Upper lobe of right lung (tissue), 1 donor: ENCODE measurements at regions not wholly inside any gene's neighbourhood (a gene's known extent, or its start where the extent isn't known, plus 50 kb on each side); places are given as distances from the start of the nearest gene placed in this dataset.
"Not testable (repeated sequence)": the region's sequence is repeated elsewhere in the genome, so short reads cannot be mapped to it uniquely, and the experiment has no call there.

Source experiments
- ATAC-seq: fragments of 200-7000 bp; cut with Tn5 transposase; one replicate; pipeline ENCODE4 v1.9.1; 2020; ENCODE audit warnings: mild to moderate bottlenecking, moderate library complexity
- DNase-seq: peaks from one replicate; pipeline ENCODE4 v3.0.0-alpha.2; 2020
- H3K27ac ChIP-seq: fragments of 200-600 bp; one replicate; pipeline ENCODE4 v1.8.0; 2022
- H3K27me3 ChIP-seq: fragments of 200-600 bp; one replicate; pipeline ENCODE4 v1.8.0; 2022; ENCODE audit warnings: mild to moderate bottlenecking
- H3K36me3 ChIP-seq: fragments of 200-600 bp; one replicate; pipeline ENCODE4 v1.8.0; 2022
- H3K4me1 ChIP-seq: fragments of 200-600 bp; one replicate; pipeline ENCODE4 v1.8.0; 2022
- H3K4me3 ChIP-seq: fragments of 200-600 bp; one replicate; pipeline ENCODE4 v1.8.0; 2022; ENCODE audit warnings: mild to moderate bottlenecking
- H3K9me3 ChIP-seq: fragments of 200-600 bp; one replicate; pipeline ENCODE4 v1.8.0; 2022
- intact Hi-C: fragments of 100-400 bp; cut with DNase I; formaldehyde crosslinking; loops from one replicate; pipeline ENCODE4 v1.11.0; 2022
- TF ChIP-seq, protein P1 (sequence below): fragments of 200-600 bp; IDR thresholded peaks from one replicate; pipeline ENCODE4 v1.8.0; 2022; ENCODE audit warnings: antibody characterized with exemption
- donor health status: DM: no; HTN: yes; CAD: no; lungs with severe emphysema.

DNA sequence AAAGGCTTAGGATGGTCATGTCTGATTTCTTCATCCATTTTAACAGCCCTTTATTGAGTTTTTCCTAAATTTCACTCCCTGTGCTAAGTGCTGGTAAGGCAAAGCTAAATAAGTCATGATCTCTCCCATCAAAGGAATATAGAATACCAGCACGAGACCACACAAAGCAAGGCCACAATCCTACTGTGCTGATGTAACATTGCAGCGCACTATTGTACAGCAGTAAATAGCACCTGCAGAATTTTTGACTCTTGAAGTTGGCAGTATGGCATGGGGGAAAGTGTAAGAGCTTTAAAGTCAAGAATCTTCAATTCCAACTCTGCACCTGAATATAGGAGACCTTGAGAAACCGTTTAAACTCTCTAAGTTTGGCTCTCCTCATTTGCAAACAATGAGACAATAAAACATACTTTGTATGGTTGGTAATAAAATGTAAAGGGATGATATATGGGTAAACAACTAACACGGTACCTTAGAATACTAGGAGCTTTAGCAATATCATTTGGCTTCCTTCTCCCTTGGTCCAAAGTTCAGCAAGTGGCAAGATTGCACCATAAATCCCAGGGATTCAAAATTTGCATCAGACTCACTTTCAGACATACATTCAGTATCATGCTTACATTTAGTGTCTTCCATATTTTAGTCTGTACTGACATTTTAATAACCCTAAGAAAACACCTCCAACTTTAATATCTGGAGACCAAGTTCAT lies 132.9 kb upstream of the PRDX6 start:
- H3K27ac ChIP-seq: no peak overlapping the region
- TF ChIP-seq, protein P1, sequence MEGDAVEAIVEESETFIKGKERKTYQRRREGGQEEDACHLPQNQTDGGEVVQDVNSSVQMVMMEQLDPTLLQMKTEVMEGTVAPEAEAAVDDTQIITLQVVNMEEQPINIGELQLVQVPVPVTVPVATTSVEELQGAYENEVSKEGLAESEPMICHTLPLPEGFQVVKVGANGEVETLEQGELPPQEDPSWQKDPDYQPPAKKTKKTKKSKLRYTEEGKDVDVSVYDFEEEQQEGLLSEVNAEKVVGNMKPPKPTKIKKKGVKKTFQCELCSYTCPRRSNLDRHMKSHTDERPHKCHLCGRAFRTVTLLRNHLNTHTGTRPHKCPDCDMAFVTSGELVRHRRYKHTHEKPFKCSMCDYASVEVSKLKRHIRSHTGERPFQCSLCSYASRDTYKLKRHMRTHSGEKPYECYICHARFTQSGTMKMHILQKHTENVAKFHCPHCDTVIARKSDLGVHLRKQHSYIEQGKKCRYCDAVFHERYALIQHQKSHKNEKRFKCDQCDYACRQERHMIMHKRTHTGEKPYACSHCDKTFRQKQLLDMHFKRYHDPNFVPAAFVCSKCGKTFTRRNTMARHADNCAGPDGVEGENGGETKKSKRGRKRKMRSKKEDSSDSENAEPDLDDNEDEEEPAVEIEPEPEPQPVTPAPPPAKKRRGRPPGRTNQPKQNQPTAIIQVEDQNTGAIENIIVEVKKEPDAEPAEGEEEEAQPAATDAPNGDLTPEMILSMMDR: no peak
- ATAC-seq (no peak), DNase-seq (no peak)
- H3K4me3 ChIP-seq: no peak overlapping the region
- H3K27me3 ChIP-seq: no peaks in the 10 kb centered on the region
- H3K36me3 ChIP-seq: no peaks in the 10 kb centered on the region
- H3K4me1 ChIP-seq: no peaks in the 10 kb centered on the region
- intact Hi-C loops: no loop called here
- H3K9me3 ChIP-seq: no peaks in the 10 kb centered on the region

GRCh38 chr1:173347282-173347818 lies 129.8 kb upstream of the PRDX6 start:
- intact Hi-C loops: no loop called here
- H3K4me1 ChIP-seq: no peaks in the 10 kb centered on the region
- no peak overlapping the region for H3K4me3 ChIP-seq
- no peak overlapping the region for H3K27ac ChIP-seq
- no peaks in the 10 kb centered on the region for H3K27me3 ChIP-seq
- DNase-seq (no peak), ATAC-seq (no peak)
- TF ChIP-seq, protein P1: no peak
- no peaks in the 10 kb centered on the region for H3K9me3 ChIP-seq
- no peaks in the 10 kb centered on the region for H3K36me3 ChIP-seq

DNA sequence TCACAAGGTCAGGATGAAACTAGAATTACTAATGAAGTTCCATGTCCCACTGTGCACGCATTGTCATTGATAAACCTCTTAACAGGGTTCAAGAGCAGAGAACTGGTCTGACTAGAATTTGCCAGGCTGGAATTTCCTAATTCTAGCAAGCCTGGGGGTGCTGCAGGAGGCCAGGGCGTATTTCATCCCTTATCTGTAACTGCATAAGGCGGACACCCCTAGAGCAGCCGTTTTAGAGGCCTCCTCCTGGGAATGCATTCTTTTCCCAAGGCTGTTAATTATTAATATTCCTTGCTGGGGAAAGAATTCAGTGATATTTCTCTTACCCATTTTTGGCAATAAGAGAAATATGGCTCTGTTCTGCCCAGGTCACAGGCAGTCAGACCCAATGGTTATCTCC lies 124.5 kb upstream of the PRDX6 start:
- H3K4me1 ChIP-seq, intact Hi-C loops, H3K36me3 ChIP-seq, ATAC-seq, H3K9me3 ChIP-seq, H3K27ac ChIP-seq, H3K4me3 ChIP-seq, H3K27me3 ChIP-seq, DNase-seq: not testable (repeated sequence)

- Histone ChIP-seq H3K9me3 (no peaks in the 10 kb centered on the region), H3K4me1 (no peaks in the 10 kb centered on the region), H3K4me3 (no peak overlapping the region), H3K27me3 (no peaks in the 10 kb centered on the region), H3K27ac (no peak overlapping the region), H3K36me3 (no peaks in the 10 kb centered on the region)
- TF ChIP-seq, protein P1: no peak
- intact Hi-C loops: no loop called here
- ATAC-seq: no peak
- no peak for DNase-seq
These were observed 123.8 kb upstream of the PRDX6 start for GRCh38 chr1:173353350-173353749.

DNA sequence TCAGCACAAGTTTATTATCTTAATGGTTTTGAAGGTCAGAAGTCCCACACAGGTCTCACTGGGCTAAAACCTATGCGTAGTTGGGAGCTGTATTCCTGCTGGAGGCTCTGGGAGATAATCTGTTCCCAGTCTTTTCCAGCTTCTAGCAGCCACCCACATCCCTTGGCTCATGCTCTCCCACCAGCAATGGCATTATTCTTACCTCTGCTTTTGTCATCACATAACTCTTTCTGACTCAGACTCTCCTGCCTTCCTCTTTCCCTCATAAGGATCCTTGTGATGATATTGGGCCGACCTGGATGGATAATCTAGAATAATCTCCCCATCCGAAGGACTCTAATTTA lies 122.2 kb upstream of the PRDX6 start:
- Histone ChIP-seq H3K9me3 (no peaks in the 10 kb centered on the region), H3K4me1 (no peaks in the 10 kb centered on the region), H3K27me3 (no peaks in the 10 kb centered on the region), H3K4me3 (no peak overlapping the region), H3K27ac (no peak overlapping the region), H3K36me3 (no peaks in the 10 kb centered on the region)
- intact Hi-C loops: no loop called here
- TF ChIP-seq, protein P1: no peak
- DNase-seq (no peak), ATAC-seq (no peak)

DNA sequence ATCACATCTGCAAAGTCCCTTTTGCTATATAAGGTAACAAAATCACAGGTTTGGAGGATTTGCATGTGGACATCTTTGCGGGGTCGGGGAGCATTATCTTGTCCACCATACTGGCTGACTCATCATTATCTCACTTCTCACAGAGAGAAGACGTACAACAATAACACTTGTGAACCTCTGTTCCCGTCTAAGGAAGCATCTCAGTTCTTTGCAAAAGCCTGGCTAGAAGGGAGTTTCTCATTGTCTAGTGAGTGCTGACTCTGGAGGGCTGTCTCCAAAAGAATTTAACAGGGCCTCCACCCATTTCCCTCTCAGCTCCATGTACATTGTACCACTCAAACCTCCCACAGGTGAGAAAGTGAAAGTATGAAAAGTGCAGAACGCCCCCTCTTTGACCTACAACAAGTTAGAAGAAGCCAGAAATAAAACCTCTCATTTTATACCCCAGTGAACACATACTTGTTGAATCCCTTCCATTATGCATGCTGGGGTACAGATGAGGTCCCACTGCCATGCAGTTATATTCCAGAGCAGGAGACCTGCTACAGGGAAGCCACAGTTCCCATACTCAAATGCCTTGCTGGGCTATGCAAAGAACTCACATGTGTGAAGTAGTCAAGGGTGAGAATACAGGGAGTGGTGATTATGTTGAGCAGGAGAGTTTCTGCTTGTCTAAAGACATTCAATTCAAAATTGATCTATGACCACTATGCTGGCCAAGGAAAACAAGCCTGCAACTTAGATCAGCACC lies 121.7 kb upstream of the PRDX6 start:
- no peaks in the 10 kb centered on the region for H3K9me3 ChIP-seq
- no peaks in the 10 kb centered on the region for H3K27me3 ChIP-seq
- H3K27ac ChIP-seq: no peak overlapping the region
- DNase-seq (no peak), ATAC-seq (no peak)
- TF ChIP-seq, protein P1: no peak
- intact Hi-C loops: no loop called here
- H3K4me1 ChIP-seq: no peaks in the 10 kb centered on the region
- no peak overlapping the region for H3K4me3 ChIP-seq
- H3K36me3 ChIP-seq: no peaks in the 10 kb centered on the region
